Ovary (tissue), 7 donors: ENCODE measurements at regions not wholly inside any gene's neighbourhood (a gene's known extent, or its start where the extent isn't known, plus 50 kb on each side); places are given as distances from the start of the nearest gene placed in this dataset.

Experiments
- DNase-seq, 5 donors: peaks; one replicate each; pipeline ENCODE4 v3.0.0-alpha.2; 2019 to 2020
- H3K27ac ChIP-seq, 2 donors: fragments of 200-600 bp; one replicate each; pipeline versions ENCODE4 v1.5.1 to v1.8.0; 2019 to 2022
- H3K27me3 ChIP-seq: fragments of 200-600 bp; one replicate; pipeline ENCODE4 v1.8.0; 2022
- H3K36me3 ChIP-seq: fragments of 200-600 bp; sonication (generic); one replicate; pipeline ENCODE4 v1.5.1; 2019
- H3K4me1 ChIP-seq: one replicate; pipeline ENCODE4 v1.8.1; 2013; ENCODE audit warnings: mild to moderate bottlenecking, moderate library complexity; ENCODE audit not compliant: insufficient read depth
- H3K4me3 ChIP-seq: fragments of 200-600 bp; sonication (generic); one replicate; pipeline ENCODE4 v1.5.1; 2017
- H3K9me3 ChIP-seq, 2 donors: fragments of 200-600 bp in 1 of 2; sonication (generic) in 1 of 2; one replicate each; pipeline versions ENCODE4 v1.5.1 to v1.8.1; 2013 to 2019; ENCODE audit warnings: mild to moderate bottlenecking in 1 of 2, moderate library complexity in 1 of 2
- CTCF ChIP-seq, 3 donors: fragments of 450-650 bp in 2 of 3; fragments of 200-600 bp in 1 of 3; IDR thresholded peaks; one replicate each; pipeline versions ENCODE4 v1.5.1 to v1.8.0; 2016 to 2022; ENCODE audit warnings: antibody characterized with exemption in 3 of 3, mild to moderate bottlenecking in 1 of 3
- EP300 ChIP-seq: sonication (generic); formaldehyde crosslinking; IDR thresholded peaks from one replicate; pipeline ENCODE4 v1.6.1; 2017; ENCODE audit warnings: antibody characterized with exemption
- POLR2A ChIP-seq: fragments of 450-650 bp; IDR thresholded peaks from one replicate; pipeline ENCODE4 v1.6.1; 2017; ENCODE audit warnings: antibody characterized with exemption, mild to moderate bottlenecking, moderate library complexity
- WGBS, 3 donors: extraction: QIAGEN DNeasy Blood & Tissue Kit in 1 of 3; methylation state at CpG; one replicate each; pipeline versions ENCODE4 v1.1.5 to v1.1.7; 2013 to 2017; 5-methylcytosine and 5-hydroxymethylcytosine counted together
- intact Hi-C, 4 donors: fragments of 100-400 bp; cut with DNase I; formaldehyde crosslinking; loops; one replicate each; pipeline versions ENCODE4 v1.11.0 to v1.15.1; 2022 to 2023
- donor health status: DM: no; HTN: no; CAD: no; lungs with moderate emphysema.
- donor health status: DM: no; HTN: no; CAD: no.
- donor health status: Bipolar disorder and iron deficiency.
- donor health status: DM: no; HTN: no; CAD: no.
- donor health status: DM: yes; HTN: yes; CAD: no.

- no peak overlapping the region for H3K4me3 ChIP-seq
- no peaks in the 10 kb centered on the region for H3K36me3 ChIP-seq
- H3K27ac ChIP-seq, result no peak overlapping the region
- intact Hi-C loops, result no loop called here
- no peak for DNase-seq
- no peaks in the 10 kb centered on the region for H3K27me3 ChIP-seq
- H3K9me3 ChIP-seq, result no peaks in the 10 kb centered on the region
- WGBS, 3 donors, result 95 to 100% (median 95%) methylated on average over 4 of the region's 4 CpGs
- H3K4me1 ChIP-seq, result no peaks in the 10 kb centered on the region
- TF ChIP-seq EP300 (no peak), POLR2A (no peak), CTCF (IDR thresholded peaks at IDR 0.05) (no peak)
Observed at GRCh38 chr12:92210071-92210470, 64.4 kb upstream of the BTG1 start.

- Histone ChIP-seq H3K36me3 (no peaks in the 10 kb centered on the region), H3K4me1 (no peaks in the 10 kb centered on the region), H3K27me3 (no peaks in the 10 kb centered on the region), H3K27ac (no peak overlapping the region), H3K4me3 (no peak overlapping the region), H3K9me3 (no peaks in the 10 kb centered on the region)
- TF ChIP-seq POLR2A (no peak), CTCF (IDR thresholded peaks at IDR 0.05) (no peak), EP300 (no peak)
- WGBS, 3 donors, result 68 to 83% (median 77%) methylated on average over 6 of the region's 6 CpGs
- DNase-seq, result no peak
- intact Hi-C loops, result no loop called here
Observed at GRCh38 chr12:92208613-92209121, 63.0 kb upstream of the BTG1 start.

- intact Hi-C loops, result no loop called here
- Histone ChIP-seq H3K9me3 (no peaks in the 10 kb centered on the region), H3K4me1 (no peaks in the 10 kb centered on the region), H3K4me3 (no peak overlapping the region), H3K27ac (no peak overlapping the region), H3K27me3 (no peaks in the 10 kb centered on the region), H3K36me3 (no peaks in the 10 kb centered on the region)
- TF ChIP-seq EP300 (no peak), CTCF (IDR thresholded peaks at IDR 0.05) (no peak), POLR2A (no peak)
- DNase-seq, result no peak
- 73 to 91% (median 90%) methylated on average over 1 of the region's 1 CpG for WGBS, 3 donors
Observed at GRCh38 chr12:92206596-92206995, 61.0 kb upstream of the BTG1 start.

GRCh38 chr12:92206011-92206410, 60.4 kb upstream of the BTG1 start:
- Histone ChIP-seq H3K27ac (no peak overlapping the region), H3K9me3 (no peaks in the 10 kb centered on the region), H3K4me1 (no peaks in the 10 kb centered on the region), H3K36me3 (no peaks in the 10 kb centered on the region), H3K4me3 (no peak overlapping the region), H3K27me3 (no peaks in the 10 kb centered on the region)
- 94 to 97% (median 97%) methylated on average over 1 of the region's 1 CpG for WGBS, 3 donors
- TF ChIP-seq POLR2A (no peak), EP300 (no peak), CTCF (IDR thresholded peaks at IDR 0.05) (no peak)
- DNase-seq, result no peak
- intact Hi-C loops, result no loop called here
